Tibial nerve (tissue), 3 donors: ENCODE measurements at regions not wholly inside any gene's neighbourhood (a gene's known extent, or its start where the extent isn't known, plus 50 kb on each side); places are given as distances from the start of the nearest gene placed in this dataset.

Source experiments
- CTCF ChIP-seq, 5 experiments: fragments of 200-600 bp in 3 of 5; fragments of 450-650 bp in 2 of 5; sonication (generic) in 3 of 5; IDR thresholded peaks; one replicate each; pipeline ENCODE4 v1.5.1; 2016 to 2019; ENCODE audit warnings: antibody characterized with exemption in 5 of 5, mild to moderate bottlenecking in 3 of 5, moderate library complexity in 2 of 5
- POLR2A ChIP-seq, 2 donors: fragments of 450-650 bp; IDR thresholded peaks; one replicate each; pipeline ENCODE4 v1.6.1; 2017; ENCODE audit warnings: antibody characterized with exemption in 2 of 2, mild to moderate bottlenecking in 2 of 2, moderate library complexity in 2 of 2

GRCh38 chr12:68521321-68521839 is 89.3 kb upstream of the RAP1B start:
- TF ChIP-seq CTCF (IDR thresholded peaks at IDR 0.05) (no peak), POLR2A (IDR thresholded peaks at IDR 0.05) (no peak)
